OCI-LY1 (cell line): ENCODE measurements at regions not wholly inside any gene's neighbourhood (a gene's known extent, or its start where the extent isn't known, plus 50 kb on each side); places are given as distances from the start of the nearest gene placed in this dataset.

Source experiments
- H2AFZ ChIP-seq: fragments of 200-600 bp; sonication (generic), shearing (Covaris generic); 2 replicates; pipeline ENCODE4 v1.6.0; 2014; ENCODE audit warnings: antibody characterized with exemption, mild to moderate bottlenecking, low read length
- H3F3A ChIP-seq: fragments of 200-600 bp; sonication (generic), shearing (Covaris generic); 2 replicates; pipeline ENCODE4 v1.6.0; 2014; ENCODE audit warnings: mild to moderate bottlenecking, antibody characterized with exemption, low read length, moderate library complexity; ENCODE audit not compliant: insufficient read depth
- H3K27ac ChIP-seq: fragments of 200-600 bp; sonication (generic); 2 replicates; pipeline ENCODE4 v1.5.1; 2014; ENCODE audit warnings: low read length, mixed run types, mild to moderate bottlenecking, low read depth; ENCODE audit not compliant: poor library complexity, severe bottlenecking
- H3K27me3 ChIP-seq: fragments of 200-600 bp; sonication (generic); 2 replicates; pipeline ENCODE4 v1.6.0; 2014; ENCODE audit warnings: antibody characterized with exemption, mild to moderate bottlenecking, low read length, moderate library complexity; ENCODE audit not compliant: insufficient read depth
- H3K36me3 ChIP-seq: fragments of 200-600 bp; sonication (generic); 2 replicates; pipeline ENCODE4 v1.6.1; 2014; ENCODE audit warnings: mild to moderate bottlenecking, antibody characterized with exemption, low read length, moderate library complexity, mixed read lengths; ENCODE audit not compliant: insufficient read depth
- H3K4me1 ChIP-seq: fragments of 200-600 bp; sonication (generic); 2 replicates; pipeline ENCODE4 v1.5.1; 2014; ENCODE audit warnings: mild to moderate bottlenecking, low read length, moderate library complexity; ENCODE audit not compliant: insufficient read depth, severe bottlenecking
- H3K4me2 ChIP-seq: fragments of 200-600 bp; sonication (generic), shearing (Covaris generic); 2 replicates; pipeline ENCODE4 v1.6.1; 2014; ENCODE audit warnings: low read length
- H3K4me3 ChIP-seq: fragments of 200-600 bp; sonication (generic); 2 replicates; pipeline ENCODE4 v1.5.1; 2014; ENCODE audit warnings: low read length, low read depth, mild to moderate bottlenecking, mixed read lengths; ENCODE audit not compliant: poor library complexity, severe bottlenecking
- H3K79me2 ChIP-seq: fragments of 200-600 bp; shearing (Covaris generic); 2 replicates; pipeline ENCODE4 v1.6.1; 2016; ENCODE audit warnings: mixed run types, low read length, mixed read lengths; ENCODE audit not compliant: insufficient read depth
- H3K9ac ChIP-seq: fragments of 200-600 bp; sonication (generic), shearing (Covaris generic); 2 replicates; pipeline ENCODE4 v1.6.1; 2014; ENCODE audit warnings: mild to moderate bottlenecking, low read length, mixed read lengths
- H3K9me2 ChIP-seq: fragments of 200-600 bp; sonication (generic), shearing (Covaris generic); 2 replicates; pipeline ENCODE4 v1.6.1; 2014; ENCODE audit warnings: low read depth, mild to moderate bottlenecking, low read length, mixed read lengths
- H3K9me3 ChIP-seq: fragments of 200-600 bp; shearing (Covaris generic); 2 replicates; pipeline ENCODE4 v1.6.1; 2014; ENCODE audit warnings: low read length, mixed read lengths
- H4K20me1 ChIP-seq: fragments of 200-600 bp; sonication (generic), shearing (Covaris generic); 2 replicates; pipeline ENCODE4 v1.6.0; 2016; ENCODE audit warnings: mild to moderate bottlenecking, low read length; ENCODE audit not compliant: insufficient read depth
- CTCF ChIP-seq: fragments of 200-600 bp; sonication (generic), shearing (Covaris generic); IDR thresholded peaks from 2 replicates; pipeline ENCODE4 v1.5.1; 2017; ENCODE audit warnings: mild to moderate bottlenecking, antibody characterized with exemption, low read length, moderate library complexity, mixed read lengths
- EZH2 ChIP-seq: fragments of 200-600 bp; sonication (generic), shearing (Covaris generic); IDR thresholded peaks from 2 replicates; pipeline ENCODE4 v1.8.0; 2017; ENCODE audit warnings: borderline replicate concordance, mixed run types, mild to moderate bottlenecking, antibody characterized with exemption, low read length, moderate library complexity, mixed read lengths

- Histone ChIP-seq H3K9ac (no peak overlapping the region), H3F3A (no peaks in the 10 kb centered on the region), H3K27ac (no peak overlapping the region), H2AFZ (no peak overlapping the region), H3K9me3 (no peaks in the 10 kb centered on the region), H3K4me1 (no peaks in the 10 kb centered on the region), H3K27me3 (no peaks in the 10 kb centered on the region), H3K4me2 (no peak overlapping the region), H3K9me2 (no peaks in the 10 kb centered on the region), H3K36me3 (no peaks in the 10 kb centered on the region), H4K20me1 (no peaks in the 10 kb centered on the region), H3K79me2 (no peaks in the 10 kb centered on the region), H3K4me3 (no peak overlapping the region)
- no peak for TF ChIP-seq CTCF
- TF ChIP-seq EZH2: no peak
Measured at GRCh38 chr13:67856955-67857354, 626.8 kb upstream of the PCDH9 start.

GRCh38 chr13:67855741-67856238 is 625.7 kb upstream of the PCDH9 start:
- Histone ChIP-seq H3K4me3 (no peak overlapping the region), H3K4me2 (no peak overlapping the region), H3K79me2 (no peaks in the 10 kb centered on the region), H3K36me3 (no peaks in the 10 kb centered on the region), H3K9me3 (no peaks in the 10 kb centered on the region), H3F3A (no peaks in the 10 kb centered on the region), H3K9me2 (no peaks in the 10 kb centered on the region), H4K20me1 (no peaks in the 10 kb centered on the region), H3K9ac (no peak overlapping the region), H3K4me1 (no peaks in the 10 kb centered on the region), H3K27ac (no peak overlapping the region), H2AFZ (no peak overlapping the region), H3K27me3 (no peaks in the 10 kb centered on the region)
- TF ChIP-seq CTCF: no peak

GRCh38 chr13:67854990-67855389 is 624.9 kb upstream of the PCDH9 start:
- no peak overlapping the region for H3K27ac ChIP-seq
- no peak overlapping the region for H2AFZ ChIP-seq
- no peaks in the 10 kb centered on the region for H3K27me3 ChIP-seq
- no peak overlapping the region for H3K9ac ChIP-seq
- no peaks in the 10 kb centered on the region for H3K9me2 ChIP-seq
- no peak overlapping the region for H3K4me2 ChIP-seq
- H3K4me3 ChIP-seq: no peak overlapping the region
- no peaks in the 10 kb centered on the region for H4K20me1 ChIP-seq
- TF ChIP-seq CTCF (no peak), EZH2 (no peak)
- H3K79me2 ChIP-seq: no peaks in the 10 kb centered on the region
- no peaks in the 10 kb centered on the region for H3K9me3 ChIP-seq
- H3K36me3 ChIP-seq: no peaks in the 10 kb centered on the region
- no peaks in the 10 kb centered on the region for H3F3A ChIP-seq
- H3K4me1 ChIP-seq: no peaks in the 10 kb centered on the region
